HEK293T (cell line): ENCODE measurements at regions not wholly inside any gene's neighbourhood (a gene's known extent, or its start where the extent isn't known, plus 50 kb on each side); places are given as distances from the start of the nearest gene placed in this dataset.

Experiments used
- ARNT ChIP-seq: fragments of 450-650 bp; IDR thresholded peaks from 2 replicates; pipeline ENCODE4 v1.6.1; 2017; ENCODE audit warnings: mild to moderate bottlenecking
- BHLHE40 ChIP-seq: fragments of 450-650 bp; IDR thresholded peaks from 2 replicates; pipeline ENCODE4 v1.6.1; 2016; ENCODE audit warnings: mild to moderate bottlenecking, moderate library complexity, borderline replicate concordance
- FOXA1 ChIP-seq: fragments of 450-650 bp; IDR thresholded peaks from 2 replicates; pipeline ENCODE4 v1.6.1; 2016; ENCODE audit warnings: mild to moderate bottlenecking
- FOXK2 ChIP-seq: fragments of 450-650 bp; IDR thresholded peaks from 2 replicates; pipeline ENCODE4 v1.6.1; 2016; ENCODE audit warnings: mild to moderate bottlenecking
- FOXM1 ChIP-seq: fragments of 450-650 bp; IDR thresholded peaks from 2 replicates; pipeline ENCODE4 v1.6.1; 2017; ENCODE audit warnings: mild to moderate bottlenecking, borderline replicate concordance
- L3MBTL2 ChIP-seq: fragments of 450-650 bp; conservative IDR thresholded peaks from 2 replicates; pipeline ENCODE4 v1.6.1; 2016; ENCODE audit warnings: mild to moderate bottlenecking
- NFRKB ChIP-seq: fragments of 450-650 bp; IDR thresholded peaks from 2 replicates; pipeline ENCODE4 v1.6.1; 2016; ENCODE audit warnings: mild to moderate bottlenecking, moderate library complexity
- SP1 ChIP-seq: fragments of 450-650 bp; IDR thresholded peaks from 2 replicates; pipeline ENCODE4 v1.6.1; 2017
- SUZ12 ChIP-seq: fragments of 450-650 bp; IDR thresholded peaks from 2 replicates; pipeline ENCODE4 v1.6.1; 2016; ENCODE audit warnings: mild to moderate bottlenecking
- TARDBP ChIP-seq: fragments of 450-650 bp; IDR thresholded peaks from 2 replicates; pipeline ENCODE4 v1.6.1; 2016
- ZNF384 ChIP-seq: fragments of 450-650 bp; IDR thresholded peaks from 2 replicates; pipeline ENCODE4 v1.6.1; 2016

GRCh38 chr6:113427617-113428016, 429.5 kb upstream of the MARCKS start:
- TF ChIP-seq FOXK2 (no peak), NFRKB (no peak), FOXM1 (no peak), BHLHE40 (no peak), ARNT (no peak), SUZ12 (no peak), ZNF384 (no peak), FOXA1 (no peak), SP1 (no peak), L3MBTL2 (no peak), TARDBP (no peak)
